ENCODE measurements at regions not wholly inside any gene's neighbourhood (a gene's known extent, or its start where the extent isn't known, plus 50 kb on each side); places are given as distances from the start of the nearest gene placed in this dataset.

GRCh38 chr13:70964874-70965273 lies 856.6 kb upstream of the KLHL1 start:
- H3K79me2 ChIP-seq (replicated peaks; ENCODE audit: insufficient read depth, low read length), result no peaks in the 10 kb centered on the region
- H3K27ac ChIP-seq (ENCODE audit: low read length), result no peak overlapping the region
- no peak overlapping the region for H3K4me3 ChIP-seq (ENCODE audit: low read length)
- no peak overlapping the region for H2AFZ ChIP-seq (ENCODE audit: low read depth, low read length)
- TF ChIP-seq MXI1 (conservative IDR thresholded peaks at IDR 0.05; ENCODE audit: poor library complexity, severe bottlenecking) (no peak), EZH2 (IDR thresholded peaks at IDR 0.05; ENCODE audit: borderline replicate concordance, insufficient read depth, low read length, poor library complexity, severe bottlenecking) (no peak), POLR2AphosphoS5 (IDR thresholded peaks at IDR 0.05) (no peak), SMC3 (conservative IDR thresholded peaks at IDR 0.05; ENCODE audit: poor library complexity) (no peak), EP300 (conservative IDR thresholded peaks at IDR 0.05; ENCODE audit: poor library complexity, severe bottlenecking) (no peak), RAD21 (conservative IDR thresholded peaks at IDR 0.05) (no peak), CTCF (IDR thresholded peaks at IDR 0.05; ENCODE audit: poor library complexity, severe bottlenecking) (no peak), TAF1 (IDR thresholded peaks at IDR 0.05; ENCODE audit: low read depth) (no peak)
- TF ChIP-seq, protein P1, sequence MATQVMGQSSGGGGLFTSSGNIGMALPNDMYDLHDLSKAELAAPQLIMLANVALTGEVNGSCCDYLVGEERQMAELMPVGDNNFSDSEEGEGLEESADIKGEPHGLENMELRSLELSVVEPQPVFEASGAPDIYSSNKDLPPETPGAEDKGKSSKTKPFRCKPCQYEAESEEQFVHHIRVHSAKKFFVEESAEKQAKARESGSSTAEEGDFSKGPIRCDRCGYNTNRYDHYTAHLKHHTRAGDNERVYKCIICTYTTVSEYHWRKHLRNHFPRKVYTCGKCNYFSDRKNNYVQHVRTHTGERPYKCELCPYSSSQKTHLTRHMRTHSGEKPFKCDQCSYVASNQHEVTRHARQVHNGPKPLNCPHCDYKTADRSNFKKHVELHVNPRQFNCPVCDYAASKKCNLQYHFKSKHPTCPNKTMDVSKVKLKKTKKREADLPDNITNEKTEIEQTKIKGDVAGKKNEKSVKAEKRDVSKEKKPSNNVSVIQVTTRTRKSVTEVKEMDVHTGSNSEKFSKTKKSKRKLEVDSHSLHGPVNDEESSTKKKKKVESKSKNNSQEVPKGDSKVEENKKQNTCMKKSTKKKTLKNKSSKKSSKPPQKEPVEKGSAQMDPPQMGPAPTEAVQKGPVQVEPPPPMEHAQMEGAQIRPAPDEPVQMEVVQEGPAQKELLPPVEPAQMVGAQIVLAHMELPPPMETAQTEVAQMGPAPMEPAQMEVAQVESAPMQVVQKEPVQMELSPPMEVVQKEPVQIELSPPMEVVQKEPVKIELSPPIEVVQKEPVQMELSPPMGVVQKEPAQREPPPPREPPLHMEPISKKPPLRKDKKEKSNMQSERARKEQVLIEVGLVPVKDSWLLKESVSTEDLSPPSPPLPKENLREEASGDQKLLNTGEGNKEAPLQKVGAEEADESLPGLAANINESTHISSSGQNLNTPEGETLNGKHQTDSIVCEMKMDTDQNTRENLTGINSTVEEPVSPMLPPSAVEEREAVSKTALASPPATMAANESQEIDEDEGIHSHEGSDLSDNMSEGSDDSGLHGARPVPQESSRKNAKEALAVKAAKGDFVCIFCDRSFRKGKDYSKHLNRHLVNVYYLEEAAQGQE (IDR thresholded peaks at IDR 0.05; ENCODE audit: borderline replicate concordance), result no peak
- H3F3A ChIP-seq (ENCODE audit: insufficient read depth, low read length, poor library complexity, severe bottlenecking), result no peaks in the 10 kb centered on the region
- H3K27me3 ChIP-seq (ENCODE audit: insufficient read depth, low read depth, low read length), result no peaks in the 10 kb centered on the region
- H3K9ac ChIP-seq (ENCODE audit: low read length), result no peak overlapping the region
- H3K9me3 ChIP-seq (ENCODE audit: low read length), result no peaks in the 10 kb centered on the region
- H3K36me3 ChIP-seq (ENCODE audit: insufficient read depth, low read length), result no peaks in the 10 kb centered on the region
- H3K4me2 ChIP-seq (ENCODE audit: low read length), result no peak overlapping the region
- no peaks in the 10 kb centered on the region for H4K20me1 ChIP-seq (ENCODE audit: insufficient read depth)
- H3K9me2 ChIP-seq (ENCODE audit: insufficient read depth, low read length), result no peaks in the 10 kb centered on the region

DNA sequence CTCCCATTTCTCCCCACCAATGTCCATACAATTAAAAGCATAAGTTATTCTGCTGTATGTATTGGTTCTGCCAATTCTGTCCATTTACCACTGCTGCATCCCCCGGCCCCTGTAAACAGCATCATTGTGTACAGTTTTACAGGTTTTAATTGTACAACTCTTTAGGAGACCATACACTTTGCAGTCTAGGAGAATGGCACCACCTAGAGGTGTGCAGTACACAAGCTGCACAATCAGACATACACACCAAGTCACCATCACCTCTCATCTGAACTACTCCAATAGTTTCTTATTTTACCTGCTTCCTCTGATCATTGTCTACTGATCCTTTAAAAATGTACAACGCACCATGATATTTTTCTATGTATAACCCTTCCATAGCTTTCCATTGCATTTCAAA lies 855.9 kb upstream of the KLHL1 start:
- TF ChIP-seq POLR2AphosphoS5 (IDR thresholded peaks at IDR 0.05) (no peak), CTCF (IDR thresholded peaks at IDR 0.05; ENCODE audit: poor library complexity, severe bottlenecking) (peak; percentile 33)
- Histone ChIP-seq H2AFZ (ENCODE audit: low read depth, low read length) (no peak overlapping the region), H3K79me2 (replicated peaks; ENCODE audit: insufficient read depth, low read length) (no peaks in the 10 kb centered on the region), H3K4me2 (ENCODE audit: low read length) (no peak overlapping the region), H3K4me3 (ENCODE audit: low read length) (no peak overlapping the region), H3F3A (ENCODE audit: insufficient read depth, low read length, poor library complexity, severe bottlenecking) (no peaks in the 10 kb centered on the region), H3K27ac (ENCODE audit: low read length) (no peak overlapping the region), H3K9me2 (ENCODE audit: insufficient read depth, low read length) (no peaks in the 10 kb centered on the region), H3K9me3 (ENCODE audit: low read length) (no peaks in the 10 kb centered on the region), H4K20me1 (ENCODE audit: insufficient read depth) (no peaks in the 10 kb centered on the region), H3K9ac (ENCODE audit: low read length) (no peak overlapping the region), H3K27me3 (ENCODE audit: insufficient read depth, low read depth, low read length) (no peaks in the 10 kb centered on the region), H3K36me3 (ENCODE audit: insufficient read depth, low read length) (no peaks in the 10 kb centered on the region)

All from neural cell (in vitro differentiated cells).